ENCODE measurements at regions not wholly inside any gene's neighbourhood (a gene's known extent, or its start where the extent isn't known, plus 50 kb on each side); places are given as distances from the start of the nearest gene placed in this dataset.
A peak's percentile ranks its signal among the peaks of the same experiment; 100 is the strongest.

- DNase-seq, result no peak
- no peak overlapping the region for H2BK5ac ChIP-seq (ENCODE audit: low read length)
- H3K56ac ChIP-seq (ENCODE audit: low read length), result no peak overlapping the region
- H3K4me1 ChIP-seq (ENCODE audit: control insufficient read depth, low read depth, low read length), result no peaks in the 10 kb centered on the region
- no peak overlapping the region for H3K4me3 ChIP-seq (ENCODE audit: low read length)
- H4K5ac ChIP-seq (ENCODE audit: low read length), result no peak overlapping the region
- H2AK5ac ChIP-seq (ENCODE audit: low read length), result no peak overlapping the region
- H2BK15ac ChIP-seq (replicated peaks; ENCODE audit: low read depth), result no peak overlapping the region
- H3K27ac ChIP-seq (ENCODE audit: low read depth, low read length), result no peak overlapping the region
- no peak overlapping the region for H3K23ac ChIP-seq (ENCODE audit: low read length)
- no peak overlapping the region for H2BK120ac ChIP-seq (ENCODE audit: low read depth, low read length)
- no peaks in the 10 kb centered on the region for H3K79me1 ChIP-seq (ENCODE audit: low read length)
- no CpG with 5 or more reads among the region's 3 CpGs for WGBS (ENCODE audit: extremely low coverage, insufficient coverage, low lambda C conversion rate)
- H3K4ac ChIP-seq (ENCODE audit: low read depth, low read length), result no peak overlapping the region
- H3K79me2 ChIP-seq (ENCODE audit: control insufficient read depth, insufficient read depth, low read length), result no peaks in the 10 kb centered on the region
- no peak overlapping the region for H4K8ac ChIP-seq (ENCODE audit: low read depth, low read length)
- peak overlapping the region; percentile 51 for H3K18ac ChIP-seq (ENCODE audit: low read length)
- H3K27me3 ChIP-seq (ENCODE audit: insufficient read depth, low read length, poor library complexity), result no peaks in the 10 kb centered on the region
- no peak overlapping the region for H3K9ac ChIP-seq (ENCODE audit: low read length)
- no peak overlapping the region for H3K4me2 ChIP-seq (ENCODE audit: low read length)
- H3K36me3 ChIP-seq (ENCODE audit: control insufficient read depth, insufficient read depth, low read length), result no peaks in the 10 kb centered on the region
Measured at GRCh38 chr10:83272666-83273434, 866.5 kb upstream of the GHITM start.

- Histone ChIP-seq H3K9ac (ENCODE audit: low read length) (no peak overlapping the region), H2AK5ac (ENCODE audit: low read length) (no peak overlapping the region), H3K36me3 (ENCODE audit: control insufficient read depth, insufficient read depth, low read length) (no peaks in the 10 kb centered on the region), H2BK5ac (ENCODE audit: low read length) (no peak overlapping the region), H3K56ac (ENCODE audit: low read length) (no peak overlapping the region), H3K4me2 (ENCODE audit: low read length) (no peak overlapping the region), H3K4ac (ENCODE audit: low read depth, low read length) (no peak overlapping the region), H3K23ac (ENCODE audit: low read length) (no peak overlapping the region), H2BK120ac (ENCODE audit: low read depth, low read length) (no peak overlapping the region), H3K4me3 (ENCODE audit: low read length) (no peak overlapping the region), H3K27me3 (ENCODE audit: insufficient read depth, low read length, poor library complexity) (no peaks in the 10 kb centered on the region), H3K79me2 (ENCODE audit: control insufficient read depth, insufficient read depth, low read length) (no peaks in the 10 kb centered on the region), H2BK15ac (replicated peaks; ENCODE audit: low read depth) (no peak overlapping the region), H3K27ac (ENCODE audit: low read depth, low read length) (no peak overlapping the region), H4K5ac (ENCODE audit: low read length) (no peak overlapping the region), H3K79me1 (ENCODE audit: low read length) (no peaks in the 10 kb centered on the region), H4K8ac (ENCODE audit: low read depth, low read length) (no peak overlapping the region), H3K18ac (ENCODE audit: low read length) (no peak overlapping the region), H3K4me1 (ENCODE audit: control insufficient read depth, low read depth, low read length) (no peaks in the 10 kb centered on the region)
- WGBS (ENCODE audit: extremely low coverage, insufficient coverage, low lambda C conversion rate), result no CpG with 5 or more reads among the region's 1 CpG
- peak; percentile 1 for DNase-seq
Measured at GRCh38 chr10:83274088-83274487, 865.2 kb upstream of the GHITM start.

DNA sequence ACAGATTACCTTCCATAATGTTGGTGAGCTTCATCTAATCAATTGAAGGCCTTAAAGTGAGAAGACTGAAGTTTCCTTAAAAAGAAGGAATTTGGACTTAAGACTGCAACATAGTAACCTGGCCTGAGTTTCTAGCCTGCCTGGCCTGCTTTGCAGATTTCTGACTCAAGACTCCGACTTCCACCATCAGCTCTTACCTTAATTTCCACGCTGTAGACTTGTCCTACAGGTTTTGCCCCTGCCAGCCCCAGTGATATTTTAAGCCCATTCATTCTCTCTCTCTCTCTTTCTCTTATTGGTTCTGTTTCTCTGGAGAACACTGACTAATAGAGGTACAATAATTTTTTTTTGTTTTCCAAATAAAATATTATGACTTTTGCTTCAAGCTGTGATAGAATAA lies 862.3 kb upstream of the GHITM start:
- WGBS (ENCODE audit: extremely low coverage, insufficient coverage, low lambda C conversion rate), result no CpG with 5 or more reads among the region's 2 CpGs
- Histone ChIP-seq H3K4me1 (ENCODE audit: control insufficient read depth, low read depth, low read length) (no peaks in the 10 kb centered on the region), H3K4me2 (ENCODE audit: low read length) (no peak overlapping the region), H3K79me2 (ENCODE audit: control insufficient read depth, insufficient read depth, low read length) (no peaks in the 10 kb centered on the region), H3K9ac (ENCODE audit: low read length) (no peak overlapping the region), H2AK5ac (ENCODE audit: low read length) (no peak overlapping the region), H3K4ac (ENCODE audit: low read depth, low read length) (no peak overlapping the region), H4K8ac (ENCODE audit: low read depth, low read length) (no peak overlapping the region), H3K56ac (ENCODE audit: low read length) (no peak overlapping the region), H3K23ac (ENCODE audit: low read length) (no peak overlapping the region), H3K36me3 (ENCODE audit: control insufficient read depth, insufficient read depth, low read length) (no peaks in the 10 kb centered on the region), H4K5ac (ENCODE audit: low read length) (no peak overlapping the region), H2BK120ac (ENCODE audit: low read depth, low read length) (no peak overlapping the region), H2BK5ac (ENCODE audit: low read length) (no peak overlapping the region), H2BK15ac (replicated peaks; ENCODE audit: low read depth) (no peak overlapping the region), H3K27me3 (ENCODE audit: insufficient read depth, low read length, poor library complexity) (no peaks in the 10 kb centered on the region), H3K18ac (ENCODE audit: low read length) (no peak overlapping the region), H3K79me1 (ENCODE audit: low read length) (no peaks in the 10 kb centered on the region), H3K27ac (ENCODE audit: low read depth, low read length) (no peak overlapping the region), H3K4me3 (ENCODE audit: low read length) (no peak overlapping the region)
- no peak for DNase-seq

- H3K4me3 ChIP-seq (ENCODE audit: low read length), result no peak overlapping the region
- no peak overlapping the region for H3K4me2 ChIP-seq (ENCODE audit: low read length)
- H3K18ac ChIP-seq (ENCODE audit: low read length), result no peak overlapping the region
- no peak overlapping the region for H3K4ac ChIP-seq (ENCODE audit: low read depth, low read length)
- no peaks in the 10 kb centered on the region for H3K27me3 ChIP-seq (ENCODE audit: insufficient read depth, low read length, poor library complexity)
- no peaks in the 10 kb centered on the region for H3K36me3 ChIP-seq (ENCODE audit: control insufficient read depth, insufficient read depth, low read length)
- H3K4me1 ChIP-seq (ENCODE audit: control insufficient read depth, low read depth, low read length), result no peaks in the 10 kb centered on the region
- H4K5ac ChIP-seq (ENCODE audit: low read length), result no peak overlapping the region
- no peak overlapping the region for H3K56ac ChIP-seq (ENCODE audit: low read length)
- no peak overlapping the region for H3K9ac ChIP-seq (ENCODE audit: low read length)
- no peak overlapping the region for H2BK5ac ChIP-seq (ENCODE audit: low read length)
- H3K27ac ChIP-seq (ENCODE audit: low read depth, low read length), result no peak overlapping the region
- no peak overlapping the region for H2AK5ac ChIP-seq (ENCODE audit: low read length)
- no peak overlapping the region for H3K23ac ChIP-seq (ENCODE audit: low read length)
- H3K79me1 ChIP-seq (ENCODE audit: low read length), result no peaks in the 10 kb centered on the region
- H2BK120ac ChIP-seq (ENCODE audit: low read depth, low read length), result no peak overlapping the region
- no peak overlapping the region for H4K8ac ChIP-seq (ENCODE audit: low read depth, low read length)
- H3K79me2 ChIP-seq (ENCODE audit: control insufficient read depth, insufficient read depth, low read length), result no peaks in the 10 kb centered on the region
- H2BK15ac ChIP-seq (replicated peaks; ENCODE audit: low read depth), result no peak overlapping the region
- DNase-seq, result no peak
Measured at GRCh38 chr10:83283151-83283550, 856.2 kb upstream of the GHITM start.

GRCh38 chr10:83287374-83287773 lies 851.9 kb upstream of the GHITM start:
- H2BK15ac ChIP-seq (replicated peaks; ENCODE audit: low read depth), result no peak overlapping the region
- no peak for DNase-seq
- H2AK5ac ChIP-seq (ENCODE audit: low read length), result no peak overlapping the region
- H3K27me3 ChIP-seq (ENCODE audit: insufficient read depth, low read length, poor library complexity), result no peaks in the 10 kb centered on the region
- H3K4ac ChIP-seq (ENCODE audit: low read depth, low read length), result no peak overlapping the region
- H3K18ac ChIP-seq (ENCODE audit: low read length), result no peak overlapping the region
- no peak overlapping the region for H4K5ac ChIP-seq (ENCODE audit: low read length)
- H3K56ac ChIP-seq (ENCODE audit: low read length), result no peak overlapping the region
- no peak overlapping the region for H3K23ac ChIP-seq (ENCODE audit: low read length)
- no peak overlapping the region for H2BK120ac ChIP-seq (ENCODE audit: low read depth, low read length)
- no peak overlapping the region for H3K27ac ChIP-seq (ENCODE audit: low read depth, low read length)
- no peak overlapping the region for H4K8ac ChIP-seq (ENCODE audit: low read depth, low read length)
- no peaks in the 10 kb centered on the region for H3K79me1 ChIP-seq (ENCODE audit: low read length)
- no peak overlapping the region for H2BK5ac ChIP-seq (ENCODE audit: low read length)
- WGBS (ENCODE audit: extremely low coverage, insufficient coverage, low lambda C conversion rate), result no CpG with 5 or more reads among the region's 2 CpGs
- no peaks in the 10 kb centered on the region for H3K4me1 ChIP-seq (ENCODE audit: control insufficient read depth, low read depth, low read length)
- H3K9ac ChIP-seq (ENCODE audit: low read length), result no peak overlapping the region
- H3K4me3 ChIP-seq (ENCODE audit: low read length), result no peak overlapping the region
- no peaks in the 10 kb centered on the region for H3K79me2 ChIP-seq (ENCODE audit: control insufficient read depth, insufficient read depth, low read length)
- no peak overlapping the region for H3K4me2 ChIP-seq (ENCODE audit: low read length)
- no peaks in the 10 kb centered on the region for H3K36me3 ChIP-seq (ENCODE audit: control insufficient read depth, insufficient read depth, low read length)

GRCh38 chr10:83289373-83289772 lies 849.9 kb upstream of the GHITM start:
- no peak overlapping the region for H2BK120ac ChIP-seq (ENCODE audit: low read depth, low read length)

More at GRCh38 chr10:83289373-83289772, 849.9 kb upstream of the GHITM start:
- Histone ChIP-seq H3K27me3 (ENCODE audit: insufficient read depth, low read length, poor library complexity) (no peaks in the 10 kb centered on the region), H3K79me2 (ENCODE audit: control insufficient read depth, insufficient read depth, low read length) (no peaks in the 10 kb centered on the region), H2BK5ac (ENCODE audit: low read length) (no peak overlapping the region), H3K9ac (ENCODE audit: low read length) (no peak overlapping the region), H3K27ac (ENCODE audit: low read depth, low read length) (no peak overlapping the region), H2AK5ac (ENCODE audit: low read length) (no peak overlapping the region), H3K4me1 (ENCODE audit: control insufficient read depth, low read depth, low read length) (no peaks in the 10 kb centered on the region), H3K36me3 (ENCODE audit: control insufficient read depth, insufficient read depth, low read length) (no peaks in the 10 kb centered on the region), H4K8ac (ENCODE audit: low read depth, low read length) (no peak overlapping the region), H3K18ac (ENCODE audit: low read length) (no peak overlapping the region), H3K56ac (ENCODE audit: low read length) (no peak overlapping the region), H3K4me2 (ENCODE audit: low read length) (no peak overlapping the region), H3K4ac (ENCODE audit: low read depth, low read length) (no peak overlapping the region), H3K79me1 (ENCODE audit: low read length) (no peaks in the 10 kb centered on the region), H3K4me3 (ENCODE audit: low read length) (no peak overlapping the region), H4K5ac (ENCODE audit: low read length) (no peak overlapping the region), H3K23ac (ENCODE audit: low read length) (no peak overlapping the region), H2BK15ac (replicated peaks; ENCODE audit: low read depth) (no peak overlapping the region)
- peak; percentile 53 for DNase-seq
- no CpG with 5 or more reads among the region's 2 CpGs for WGBS (ENCODE audit: extremely low coverage, insufficient coverage, low lambda C conversion rate)

Measured in mesendoderm (in vitro differentiated cells).